ENCODE measurements at regions not wholly inside any gene's neighbourhood (a gene's known extent, or its start where the extent isn't known, plus 50 kb on each side); places are given as distances from the start of the nearest gene placed in this dataset.
"Not testable (repeated sequence)": the region's sequence is repeated elsewhere in the genome, so short reads cannot be mapped to it uniquely, and the experiment has no call there.

DNA sequence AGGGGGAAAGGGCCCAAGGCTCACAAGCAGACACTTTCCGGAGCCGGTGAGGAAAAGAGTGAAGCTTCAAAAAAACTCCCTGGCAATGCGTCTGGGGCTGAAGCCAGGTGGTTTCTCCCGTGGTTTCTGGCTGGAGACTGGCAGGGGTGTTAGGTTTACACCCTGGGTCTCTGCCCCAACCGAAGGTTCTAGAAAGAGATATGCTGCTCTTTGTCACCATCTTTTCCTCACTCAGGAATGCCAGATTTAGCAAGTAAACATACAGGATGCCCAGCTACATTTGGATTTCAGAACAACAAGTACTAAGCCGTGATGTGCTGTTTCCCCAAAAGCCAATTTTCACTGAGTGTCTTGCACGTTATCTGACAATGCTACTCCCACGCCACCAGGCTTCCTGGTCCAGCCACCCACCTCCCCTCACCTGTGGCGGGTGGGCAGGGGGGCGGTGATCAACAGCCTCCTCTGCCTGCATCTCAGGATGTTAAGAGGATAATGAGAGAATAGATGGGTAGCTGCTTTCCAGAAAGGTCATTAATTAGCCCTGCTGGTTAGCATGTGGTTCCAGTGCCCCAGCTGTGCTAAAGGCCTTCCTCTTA, 69.6 kb upstream of the OLIG2 start:
- Mint-ChIP-seq H3K27ac (no peak overlapping the region), H3K4me3 (no peak overlapping the region), H3K27me3 (peaks cover 80% of the 10 kb centered on the region), H3K9me3 (ENCODE audit: low read depth) (no peaks in the 10 kb centered on the region), H3K36me3 (no peaks in the 10 kb centered on the region), H3K4me1 (no peaks in the 10 kb centered on the region)
- no peak for ATAC-seq
- no peak for DNase-seq
- CTCF ChIA-PET: no interaction called here

DNA sequence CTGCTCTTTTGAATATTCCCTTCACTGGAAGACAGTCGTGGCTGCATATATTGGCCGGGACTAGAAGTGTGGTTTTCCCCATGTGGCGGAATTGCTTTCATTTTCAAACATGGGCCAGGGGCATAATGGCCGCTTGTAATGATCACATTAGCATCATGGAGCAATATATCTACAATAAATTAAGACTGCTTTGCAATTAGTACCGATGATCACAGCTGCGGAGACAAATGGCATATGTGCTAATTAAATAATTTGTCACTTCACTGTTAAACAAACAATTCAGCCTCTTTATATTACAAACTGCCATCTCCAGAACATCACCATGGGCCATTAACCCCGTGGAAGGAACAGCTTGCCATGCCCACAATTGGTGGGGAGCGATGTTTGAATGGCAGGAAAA, 68.2 kb upstream of the OLIG2 start:
- Mint-ChIP-seq H3K36me3 (no peaks in the 10 kb centered on the region), H3K27me3 (peaks cover 82% of the 10 kb centered on the region), H3K9me3 (ENCODE audit: low read depth) (no peaks in the 10 kb centered on the region), H3K4me3 (no peak overlapping the region), H3K27ac (no peak overlapping the region), H3K4me1 (no peaks in the 10 kb centered on the region)
- ATAC-seq (no peak), DNase-seq (no peak)
- CTCF ChIA-PET: no interaction called here

GRCh38 chr21:32958288-32959002, 67.3 kb upstream of the OLIG2 start:
- DNase-seq: no peak
- H3K27me3 Mint-ChIP-seq: peaks cover 80% of the 10 kb centered on the region
- ATAC-seq: no peak
- no peaks in the 10 kb centered on the region for H3K9me3 Mint-ChIP-seq (ENCODE audit: low read depth)
- no peaks in the 10 kb centered on the region for H3K4me1 Mint-ChIP-seq
- CTCF ChIA-PET: interaction anchor here (1.1 kb wide), 1 partner anchor 18 kb away, joined by 3 read pairs; no protein-coding TSS in a partner anchor
- no peaks in the 10 kb centered on the region for H3K36me3 Mint-ChIP-seq
- no peak overlapping the region for H3K4me3 Mint-ChIP-seq
- H3K27ac Mint-ChIP-seq: no peak overlapping the region

DNA sequence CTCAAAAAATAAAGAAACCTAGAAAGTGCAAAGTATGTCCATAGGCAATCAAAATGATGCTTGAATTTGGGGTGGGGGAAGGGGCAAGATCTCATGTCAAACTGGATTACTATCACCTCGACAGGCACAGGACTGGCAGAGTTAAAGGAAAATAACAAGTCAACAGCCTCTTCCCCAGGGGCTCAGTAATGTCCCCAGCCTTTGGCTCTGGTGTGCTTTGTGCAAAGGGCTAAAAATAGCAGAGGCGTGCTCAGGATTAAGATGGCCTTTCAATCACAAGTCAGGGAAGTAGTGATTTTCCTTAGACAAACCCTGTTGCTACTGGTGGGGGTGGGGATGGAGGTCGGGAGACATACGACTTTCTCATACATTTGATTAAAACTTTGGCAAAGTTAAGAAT, 63.5 kb upstream of the OLIG2 start:
- Mint-ChIP-seq H3K36me3 (no peaks in the 10 kb centered on the region), H3K4me3 (no peak overlapping the region), H3K27ac (no peak overlapping the region), H3K9me3 (ENCODE audit: low read depth) (no peaks in the 10 kb centered on the region), H3K27me3 (peaks cover 62% of the 10 kb centered on the region), H3K4me1 (peaks cover 5% of the 10 kb centered on the region)
- no peak for DNase-seq
- CTCF ChIA-PET: interaction anchor here (1.4 kb wide), 1 partner anchor 22 kb away, joined by 4 read pairs; no protein-coding TSS in a partner anchor
- no peak for ATAC-seq

GRCh38 chr21:32965129-32965680, 60.5 kb upstream of the OLIG2 start:
- H3K27me3 Mint-ChIP-seq: peaks cover 56% of the 10 kb centered on the region
- no peak for ATAC-seq
- H3K27ac Mint-ChIP-seq: no peak overlapping the region
- CTCF ChIA-PET: interaction anchor here (1.0 to 1.4 kb wide), 2 partner anchors 25 to 232 kb away, joined by 3 to 6 read pairs; no protein-coding TSS in a partner anchor
- no peak overlapping the region for H3K4me3 Mint-ChIP-seq
- DNase-seq: no peak
- H3K9me3 Mint-ChIP-seq (ENCODE audit: low read depth): no peaks in the 10 kb centered on the region
- H3K36me3 Mint-ChIP-seq: no peaks in the 10 kb centered on the region
- H3K4me1 Mint-ChIP-seq: peaks cover 5% of the 10 kb centered on the region

DNA sequence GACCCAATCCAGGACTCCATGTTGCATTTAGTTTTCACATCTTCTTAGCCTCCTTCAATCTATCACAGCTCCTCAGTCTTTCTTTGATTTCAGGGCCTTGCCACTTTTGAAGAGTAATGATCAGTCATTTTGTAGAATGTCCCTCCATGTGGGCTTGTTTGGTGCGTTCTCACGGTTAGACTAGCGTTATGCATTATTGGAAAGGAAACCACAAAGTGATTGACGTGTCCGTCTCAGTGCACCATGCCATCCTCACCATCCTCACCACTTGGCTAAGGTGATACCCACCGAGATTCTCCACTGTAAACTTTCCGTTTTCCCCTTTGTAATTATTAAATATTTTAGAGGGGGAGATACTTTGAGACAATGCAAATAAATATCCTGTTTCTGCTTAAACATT, 59.6 kb upstream of the OLIG2 start:
- H3K9me3 Mint-ChIP-seq (ENCODE audit: low read depth): no peaks in the 10 kb centered on the region
- no peak overlapping the region for H3K27ac Mint-ChIP-seq
- H3K27me3 Mint-ChIP-seq: peaks cover 50% of the 10 kb centered on the region
- no peak for DNase-seq
- H3K4me3 Mint-ChIP-seq: no peak overlapping the region
- no peak for ATAC-seq
- CTCF ChIA-PET: interaction anchor here (1.0 to 1.4 kb wide), 2 partner anchors 26 to 231 kb away, joined by 3 to 6 read pairs; no protein-coding TSS in a partner anchor
- no peaks in the 10 kb centered on the region for H3K36me3 Mint-ChIP-seq
- peaks cover 5% of the 10 kb centered on the region for H3K4me1 Mint-ChIP-seq

GRCh38 chr21:32968103-32968502, 57.6 kb upstream of the OLIG2 start:
- H3K27ac Mint-ChIP-seq; H3K9me3 Mint-ChIP-seq (ENCODE audit: low read depth); H3K4me1 Mint-ChIP-seq; DNase-seq; H3K4me3 Mint-ChIP-seq; ATAC-seq; H3K36me3 Mint-ChIP-seq: not testable (repeated sequence)
- H3K27me3 Mint-ChIP-seq: peaks cover 35% of the 10 kb centered on the region
- CTCF ChIA-PET: interaction anchor here (1.3 kb wide), 1 partner anchor 28 kb away, joined by 3 read pairs; no protein-coding TSS in a partner anchor

- Mint-ChIP-seq H3K27me3 (peaks cover 21% of the 10 kb centered on the region), H3K36me3 (no peaks in the 10 kb centered on the region), H3K4me3 (no peak overlapping the region), H3K4me1 (no peaks in the 10 kb centered on the region), H3K27ac (no peak overlapping the region), H3K9me3 (ENCODE audit: low read depth) (no peaks in the 10 kb centered on the region)
- no peak for ATAC-seq
- CTCF ChIA-PET: interaction anchor here (3.0 kb wide), 1 partner anchor 34 kb away, joined by 11 read pairs; no protein-coding TSS in a partner anchor
- no peak for DNase-seq
Observed at GRCh38 chr21:32974653-32975052, 51.1 kb upstream of the OLIG2 start.

DNA sequence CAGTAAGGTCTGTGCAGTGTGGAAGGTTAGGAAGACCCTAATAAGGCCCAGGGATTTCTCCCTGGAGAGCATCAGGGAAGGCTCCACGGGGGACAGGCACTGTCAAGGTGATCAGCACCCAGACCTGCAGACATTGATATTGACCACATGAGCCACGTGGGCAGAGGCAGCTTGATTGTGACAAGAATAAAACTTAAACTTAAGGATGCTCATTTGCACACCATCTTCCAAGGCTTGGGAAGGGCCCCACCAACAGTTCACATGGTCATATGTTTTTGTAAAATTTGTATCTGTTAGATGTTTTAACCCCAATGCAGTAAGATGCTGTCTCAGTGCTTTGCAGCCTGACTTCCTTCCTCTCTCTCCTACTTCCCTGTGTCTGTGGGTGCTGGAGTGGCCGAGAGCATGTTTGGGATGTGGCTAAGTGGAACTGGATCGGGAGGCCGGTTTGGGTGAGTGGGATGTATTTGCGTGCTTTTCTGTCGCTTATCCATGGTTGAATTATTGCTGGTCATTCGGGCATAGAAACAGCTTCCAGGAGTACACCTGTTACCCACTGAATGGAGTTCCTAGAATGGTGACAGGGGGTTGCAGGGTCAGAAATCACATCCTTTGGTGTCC, 49.8 kb upstream of the OLIG2 start:
- Mint-ChIP-seq H3K36me3 (no peaks in the 10 kb centered on the region), H3K27me3 (peaks cover 19% of the 10 kb centered on the region), H3K4me3 (no peak overlapping the region), H3K27ac (no peak overlapping the region), H3K4me1 (no peaks in the 10 kb centered on the region), H3K9me3 (ENCODE audit: low read depth) (no peaks in the 10 kb centered on the region)
- CTCF ChIA-PET: interaction anchor here (1.1 kb wide), 1 partner anchor 36 kb away, joined by 3 read pairs; no protein-coding TSS in a partner anchor
- ATAC-seq (no peak), DNase-seq (no peak)
